Keratinocyte (primary cell): ENCODE measurements at regions not wholly inside any gene's neighbourhood (a gene's known extent, or its start where the extent isn't known, plus 50 kb on each side); places are given as distances from the start of the nearest gene placed in this dataset.

Source experiments
- DNase-seq: peaks from one replicate; pipeline ENCODE4 v3.0.0-alpha.2; 2011; ENCODE audit warnings: low read depth, missing footprints, low spot score
- FAIRE-seq: peaks from 2 replicates; lab custom pipeline; 2011; peaks lifted over from hg19 to GRCh38; lab: Jason Lieb, UNC
- H2AFZ ChIP-seq: 2 replicates; pipeline ENCODE4 v1.6.0; 2012; ENCODE audit warnings: low read length, control low read depth, inconsistent platforms; ENCODE audit not compliant: control insufficient read depth
- H3K27ac ChIP-seq: 2 replicates; pipeline ENCODE4 v1.5.1; 2011; ENCODE audit warnings: low read length; ENCODE audit not compliant: control insufficient read depth, insufficient read depth
- H3K27me3 ChIP-seq: 3 replicates; pipeline ENCODE4 v1.6.0; 2011; ENCODE audit warnings: low read length; ENCODE audit not compliant: control insufficient read depth, insufficient read depth; ENCODE audit errors: extremely low read depth
- H3K36me3 ChIP-seq, 2 experiments: 2 replicates in 1 of 2; 3 replicates in 1 of 2; pipeline ENCODE4 v1.5.1; 2011; ENCODE audit warnings: low read length in 2 of 2, mild to moderate bottlenecking in 1 of 2; ENCODE audit not compliant: control insufficient read depth in 2 of 2, insufficient read depth in 2 of 2; ENCODE audit errors: extremely low read depth in 1 of 2
- H3K4me1 ChIP-seq: 3 replicates; pipeline ENCODE4 v1.5.1; 2011; ENCODE audit warnings: low read length; ENCODE audit not compliant: control insufficient read depth, insufficient read depth; ENCODE audit errors: extremely low read depth
- H3K4me2 ChIP-seq: 3 replicates; pipeline ENCODE4 v1.6.0; 2011; ENCODE audit warnings: low read depth, low read length; ENCODE audit not compliant: control insufficient read depth, insufficient read depth; ENCODE audit errors: extremely low read depth
- H3K4me3 ChIP-seq, 3 experiments: fragments of 200-600 bp in 1 of 3; sonication (generic) in 1 of 3; 2 replicates in 2 of 3; 3 replicates in 1 of 3; pipeline ENCODE4 v1.5.1; 2011 to 2016; ENCODE audit warnings: low read length in 3 of 3, mild to moderate bottlenecking in 3 of 3, control low read depth in 2 of 3, inconsistent platforms in 1 of 3, low read depth in 1 of 3, mixed read lengths in 1 of 3, mixed run types in 1 of 3, moderate library complexity in 1 of 3; ENCODE audit not compliant: control insufficient read depth in 2 of 3, insufficient read depth in 2 of 3; ENCODE audit errors: extremely low read depth in 1 of 3
- H3K79me2 ChIP-seq: 2 replicates; pipeline ENCODE4 v1.6.0; 2012; ENCODE audit warnings: low read length; ENCODE audit not compliant: control insufficient read depth, insufficient read depth
- H3K9ac ChIP-seq: 3 replicates; pipeline ENCODE4 v1.6.0; 2011; ENCODE audit warnings: low read length; ENCODE audit not compliant: control insufficient read depth, insufficient read depth; ENCODE audit errors: extremely low read depth
- H3K9me1 ChIP-seq: 3 replicates; pipeline ENCODE4 v1.6.0; 2011; ENCODE audit warnings: low read length; ENCODE audit not compliant: control insufficient read depth, insufficient read depth; ENCODE audit errors: extremely low read depth
- H3K9me3 ChIP-seq: 2 replicates; pipeline ENCODE4 v1.5.1; 2012; ENCODE audit warnings: low read depth, low read length; ENCODE audit not compliant: control insufficient read depth
- H4K20me1 ChIP-seq: 3 replicates; pipeline ENCODE4 v1.6.0; 2011; ENCODE audit warnings: low read length; ENCODE audit not compliant: control insufficient read depth, insufficient read depth; ENCODE audit errors: extremely low read depth
- EZH2 ChIP-seq: IDR thresholded peaks from one replicate; pipeline ENCODE4 v1.6.1; 2012; ENCODE audit warnings: inconsistent platforms, mild to moderate bottlenecking, low read length, moderate library complexity
- dilution Hi-C: fragments of 300-500 bp; cut with MboI; formaldehyde crosslinking; loops from one replicate; pipeline ENCODE4 v1.7.0; 2020; ENCODE audit warnings: low sequenced_read_pairs; ENCODE audit not compliant: extremely low pct_ligation_motif_present
- TF ChIP-seq, protein P1 (sequence below), 3 experiments: IDR thresholded peaks in 1 of 3; conservative IDR thresholded peaks in 1 of 3; optimal IDR thresholded peaks in 1 of 3; 2 replicates in 2 of 3; 3 replicates in 1 of 3; pipeline versions ENCODE3 to v1.5.1; 2011; ENCODE audit warnings: low read length in 3 of 3, mild to moderate bottlenecking in 3 of 3, moderate library complexity in 2 of 3, control low read depth in 1 of 3, inconsistent platforms in 1 of 3; ENCODE audit not compliant: insufficient read depth in 2 of 3; ENCODE audit errors: extremely low read depth in 1 of 3

DNA sequence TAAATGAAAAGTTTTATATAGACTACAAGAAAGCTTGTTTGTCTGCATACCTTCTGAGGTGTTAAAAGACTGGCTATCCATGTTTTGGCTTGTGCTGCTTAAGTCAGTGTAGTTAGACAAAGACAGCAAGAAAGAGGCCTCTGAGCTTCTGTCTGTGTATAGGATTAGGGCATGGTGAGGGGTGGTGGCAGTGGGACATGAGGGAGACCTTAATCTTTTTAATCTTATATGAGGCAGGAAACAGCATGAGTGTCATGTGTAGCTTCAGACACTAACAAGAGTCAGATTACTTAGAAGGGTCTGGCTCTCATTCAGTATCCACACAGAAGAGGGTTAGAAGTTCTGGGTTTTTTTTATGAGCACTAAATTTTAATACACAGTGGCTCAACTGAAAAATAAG is 213.3 kb downstream of the GABRG1 start:
- Histone ChIP-seq H3K9ac (no peak overlapping the region), H3K79me2 (no peaks in the 10 kb centered on the region), H3K9me1 (no peaks in the 10 kb centered on the region), H3K27ac (no peak overlapping the region), H3K27me3 (no peaks in the 10 kb centered on the region), H3K4me2 (no peak overlapping the region), H3K4me1 (no peaks in the 10 kb centered on the region), H3K9me3 (no peaks in the 10 kb centered on the region), H3K36me3 (no peaks in the 10 kb centered on the region), H4K20me1 (no peaks in the 10 kb centered on the region), H2AFZ (no peak overlapping the region), H3K4me3 (no peak overlapping the region)
- dilution Hi-C loops, result no loop called here
- FAIRE-seq, result no peak
- no peak for DNase-seq
- TF ChIP-seq, protein P1, sequence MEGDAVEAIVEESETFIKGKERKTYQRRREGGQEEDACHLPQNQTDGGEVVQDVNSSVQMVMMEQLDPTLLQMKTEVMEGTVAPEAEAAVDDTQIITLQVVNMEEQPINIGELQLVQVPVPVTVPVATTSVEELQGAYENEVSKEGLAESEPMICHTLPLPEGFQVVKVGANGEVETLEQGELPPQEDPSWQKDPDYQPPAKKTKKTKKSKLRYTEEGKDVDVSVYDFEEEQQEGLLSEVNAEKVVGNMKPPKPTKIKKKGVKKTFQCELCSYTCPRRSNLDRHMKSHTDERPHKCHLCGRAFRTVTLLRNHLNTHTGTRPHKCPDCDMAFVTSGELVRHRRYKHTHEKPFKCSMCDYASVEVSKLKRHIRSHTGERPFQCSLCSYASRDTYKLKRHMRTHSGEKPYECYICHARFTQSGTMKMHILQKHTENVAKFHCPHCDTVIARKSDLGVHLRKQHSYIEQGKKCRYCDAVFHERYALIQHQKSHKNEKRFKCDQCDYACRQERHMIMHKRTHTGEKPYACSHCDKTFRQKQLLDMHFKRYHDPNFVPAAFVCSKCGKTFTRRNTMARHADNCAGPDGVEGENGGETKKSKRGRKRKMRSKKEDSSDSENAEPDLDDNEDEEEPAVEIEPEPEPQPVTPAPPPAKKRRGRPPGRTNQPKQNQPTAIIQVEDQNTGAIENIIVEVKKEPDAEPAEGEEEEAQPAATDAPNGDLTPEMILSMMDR (optimal IDR thresholded peaks at IDR 0.05 in 1 of 3, IDR thresholded peaks at IDR 0.05 in 1 of 3, conservative IDR thresholded peaks at IDR 0.05 in 1 of 3; ENCODE audit: extremely low read depth in 1 of 3, insufficient read depth in 2 of 3, low read length in 3 of 3), result no peak
- no peak for TF ChIP-seq EZH2

DNA sequence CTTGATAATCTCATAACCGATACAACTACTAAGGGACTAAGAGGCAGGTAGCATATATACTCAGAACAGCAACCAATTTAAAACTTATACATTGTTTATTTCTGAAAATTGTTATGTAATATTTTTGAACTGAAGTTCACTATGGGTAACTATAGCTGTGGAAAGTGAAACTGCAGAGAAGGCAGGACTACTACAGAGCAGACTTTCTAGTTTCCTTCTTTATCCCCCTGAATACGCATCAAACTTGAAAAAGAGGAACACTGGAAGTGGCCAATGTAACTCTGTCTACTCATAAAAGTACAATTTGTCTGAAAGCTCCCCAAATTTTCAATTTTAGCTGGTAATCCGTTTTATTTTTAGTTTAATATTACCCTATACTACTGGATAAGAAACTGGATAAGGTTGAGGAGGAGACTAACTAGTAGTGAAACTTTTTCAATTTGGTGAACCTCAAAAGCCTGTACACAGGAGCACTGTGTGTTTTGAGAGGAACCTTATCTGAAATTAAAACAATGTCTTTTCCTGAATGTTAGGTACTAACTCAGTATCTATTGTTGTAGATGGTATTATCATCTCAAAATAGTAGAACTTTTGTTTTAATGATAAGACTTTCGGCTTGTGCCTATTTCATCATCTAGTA is 225.8 kb downstream of the GABRG1 start:
- Histone ChIP-seq H3K4me1 (no peaks in the 10 kb centered on the region), H3K4me3 (no peak overlapping the region), H3K9ac (no peak overlapping the region), H4K20me1 (no peaks in the 10 kb centered on the region), H3K27ac (no peak overlapping the region), H3K79me2 (no peaks in the 10 kb centered on the region), H3K4me2 (no peak overlapping the region), H3K27me3 (no peaks in the 10 kb centered on the region), H3K9me1 (no peaks in the 10 kb centered on the region), H2AFZ (no peak overlapping the region), H3K36me3 (no peaks in the 10 kb centered on the region), H3K9me3 (no peaks in the 10 kb centered on the region)
- dilution Hi-C loops, result no loop called here
- TF ChIP-seq, protein P1 (optimal IDR thresholded peaks at IDR 0.05 in 1 of 3, IDR thresholded peaks at IDR 0.05 in 1 of 3, conservative IDR thresholded peaks at IDR 0.05 in 1 of 3; ENCODE audit: extremely low read depth in 1 of 3, insufficient read depth in 2 of 3, low read length in 3 of 3), result no peak
- TF ChIP-seq EZH2, result no peak
- FAIRE-seq (no peak), DNase-seq (no peak)
